ENCODE measurements at regions not wholly inside any gene's neighbourhood (a gene's known extent, or its start where the extent isn't known, plus 50 kb on each side); places are given as distances from the start of the nearest gene placed in this dataset.

- no peak for TF ChIP-seq POLR2A (IDR thresholded peaks at IDR 0.05)
- TF ChIP-seq, protein P1, sequence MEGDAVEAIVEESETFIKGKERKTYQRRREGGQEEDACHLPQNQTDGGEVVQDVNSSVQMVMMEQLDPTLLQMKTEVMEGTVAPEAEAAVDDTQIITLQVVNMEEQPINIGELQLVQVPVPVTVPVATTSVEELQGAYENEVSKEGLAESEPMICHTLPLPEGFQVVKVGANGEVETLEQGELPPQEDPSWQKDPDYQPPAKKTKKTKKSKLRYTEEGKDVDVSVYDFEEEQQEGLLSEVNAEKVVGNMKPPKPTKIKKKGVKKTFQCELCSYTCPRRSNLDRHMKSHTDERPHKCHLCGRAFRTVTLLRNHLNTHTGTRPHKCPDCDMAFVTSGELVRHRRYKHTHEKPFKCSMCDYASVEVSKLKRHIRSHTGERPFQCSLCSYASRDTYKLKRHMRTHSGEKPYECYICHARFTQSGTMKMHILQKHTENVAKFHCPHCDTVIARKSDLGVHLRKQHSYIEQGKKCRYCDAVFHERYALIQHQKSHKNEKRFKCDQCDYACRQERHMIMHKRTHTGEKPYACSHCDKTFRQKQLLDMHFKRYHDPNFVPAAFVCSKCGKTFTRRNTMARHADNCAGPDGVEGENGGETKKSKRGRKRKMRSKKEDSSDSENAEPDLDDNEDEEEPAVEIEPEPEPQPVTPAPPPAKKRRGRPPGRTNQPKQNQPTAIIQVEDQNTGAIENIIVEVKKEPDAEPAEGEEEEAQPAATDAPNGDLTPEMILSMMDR (IDR thresholded peaks at IDR 0.05), result no peak
- no peak for TF ChIP-seq POLR2AphosphoS5 (IDR thresholded peaks at IDR 0.05)
Observed at GRCh38 chr12:127539226-127539858, 727.6 kb upstream of the TMEM132C start.

Measured in prostate gland (tissue), 2 donors.